Motor neuron (in vitro differentiated cells): ENCODE measurements at regions not wholly inside any gene's neighbourhood (a gene's known extent, or its start where the extent isn't known, plus 50 kb on each side); places are given as distances from the start of the nearest gene placed in this dataset.
"Not testable (repeated sequence)": the region's sequence is repeated elsewhere in the genome, so short reads cannot be mapped to it uniquely, and the experiment has no call there.

Experiments used
- ATAC-seq, 8 experiments: fragments of 200-7000 bp; cut with Tn5 transposase; replicated peaks in 6 of 8; 2 replicates each; pipeline ENCODE4 v1.8.0; 2021; ENCODE audit warnings: mild to moderate bottlenecking in 8 of 8, moderate library complexity in 8 of 8
- H3K27ac ChIP-seq, 2 donors: fragments of 250-450 bp; sonication (Bioruptor Pico); 2 replicates each; pipeline ENCODE4 v1.9.0; 2021; ENCODE audit warnings: antibody characterized with exemption in 2 of 2, mild to moderate bottlenecking in 2 of 2, moderate library complexity in 1 of 2
- H3K4me1 ChIP-seq, 2 donors: fragments of 250-450 bp; sonication (Bioruptor Pico); replicated peaks in 1 of 2; 2 replicates each; pipeline ENCODE4 v1.6.1; 2021; ENCODE audit warnings: antibody characterized with exemption in 2 of 2, mild to moderate bottlenecking in 2 of 2, moderate library complexity in 1 of 2
- H3K4me3 ChIP-seq, 5 donors: fragments of 250-450 bp; sonication (Bioruptor Pico); 2 replicates each; pipeline ENCODE4 v1.9.0; 2021; ENCODE audit warnings: antibody characterized with exemption in 5 of 5, mild to moderate bottlenecking in 5 of 5, moderate library complexity in 4 of 5
- WGBS, 10 experiments: fragments of 450-650 bp; shearing (Covaris generic); methylation state at CpG; one replicate each; pipeline ENCODE4 v1.0.0; 2022; 5-methylcytosine and 5-hydroxymethylcytosine counted together
- in situ Hi-C, 9 experiments: fragments of 400-800 bp; cut with MboI; loops; one replicate each; pipeline ENCODE4 v1.15.0; 2021; ENCODE audit warnings: low sequenced_read_pairs in 9 of 9, low pct_unique_long_range_greater_than_20kb in 2 of 9; ENCODE audit not compliant: unreplicated experiment in 9 of 9

- Histone ChIP-seq H3K27ac (no peak overlapping the region), H3K4me1 (no peaks in the 10 kb centered on the region), H3K4me3 (no peak overlapping the region)
- in situ Hi-C loops, result no loop called here
- whole genome bisulfite sequencing, 10 experiments, result 0 to 84% (median 71%) methylated on average over 1 to 2 of the region's 2 CpGs
- ATAC-seq, result peak in 1 of 8 experiments; percentile 41
These were observed 79.2 kb upstream of the CDH2 start for GRCh38 chr18:28256166-28256565.

GRCh38 chr18:28248653-28249052, 71.7 kb upstream of the CDH2 start:
- Histone ChIP-seq H3K4me3 (no peak overlapping the region), H3K4me1 (no peaks in the 10 kb centered on the region), H3K27ac (no peak overlapping the region)
- ATAC-seq, result peak in 1 of 8 experiments; percentile 57
- in situ Hi-C loops, result no loop called here

- H3K4me3 ChIP-seq, ATAC-seq, in situ Hi-C loops, H3K27ac ChIP-seq, H3K4me1 ChIP-seq: not testable (repeated sequence)
- WGBS, 10 experiments, result 47 to 87% methylated on average over 3 to 8 of the region's 16 CpGs; no CpG with 5 or more reads in 8 of the 10 experiments
These were observed 63.7 kb upstream of the CDH2 start for GRCh38 chr18:28240626-28241025.

GRCh38 chr18:28236487-28236886, 59.6 kb upstream of the CDH2 start:
- no peak for ATAC-seq
- H3K4me3 ChIP-seq, result no peak overlapping the region
- in situ Hi-C loops, result no loop called here
- WGBS, 10 experiments, result 0 to 100% (median 86%) methylated on average over 1 of the region's 1 CpG; no CpG with 5 or more reads in 3 of the 10 experiments
- H3K4me1 ChIP-seq, result no peaks in the 10 kb centered on the region
- H3K27ac ChIP-seq, result no peak overlapping the region
